Activated CD4-positive, alpha-beta T cell treated with anti-CD3 and anti-CD28 coated beads for 36 hours (primary cell): ENCODE measurements at regions not wholly inside any gene's neighbourhood (a gene's known extent, or its start where the extent isn't known, plus 50 kb on each side); places are given as distances from the start of the nearest gene placed in this dataset.
"Not testable (repeated sequence)": the region's sequence is repeated elsewhere in the genome, so short reads cannot be mapped to it uniquely, and the experiment has no call there.

Experiments
- ATAC-seq: fragments of 200-7000 bp; cut with Tn5 transposase; one replicate; pipeline ENCODE4 v1.10.0; 2021; ENCODE audit warnings: mild to moderate bottlenecking, moderate library complexity
- CTCF ChIA-PET: fragments of 350-600 bp; sonication (Branson Sonifier 250); formaldehyde crosslinking; loops from one replicate; lab custom pipeline; 2021; ENCODE audit warnings: antibody characterized with exemption; lab: Charles Lee
- POLR2A ChIA-PET: fragments of 350-600 bp; sonication (Branson Sonifier 250); formaldehyde crosslinking; loops from one replicate; lab custom pipeline; 2021; ENCODE audit warnings: antibody characterized with exemption, inconsistent platforms; lab: Charles Lee
- DNase-seq: peaks from one replicate; pipeline ENCODE4 v3.0.0-alpha.2; 2020
- H3K27ac Mint-ChIP-seq: one replicate; pipeline ENCODE4 v1.8.0; 2021; ENCODE audit warnings: mixed read lengths
- H3K27me3 Mint-ChIP-seq: one replicate; pipeline ENCODE4 v1.8.0; 2021; ENCODE audit warnings: mixed read lengths
- H3K36me3 Mint-ChIP-seq: one replicate; pipeline ENCODE4 v1.8.0; 2021; ENCODE audit warnings: low read depth, mixed read lengths
- H3K4me1 Mint-ChIP-seq: one replicate; pipeline ENCODE4 v1.8.0; 2021; ENCODE audit warnings: mixed read lengths
- H3K4me3 Mint-ChIP-seq: one replicate; pipeline ENCODE4 v1.8.0; 2021; ENCODE audit warnings: mild to moderate bottlenecking, moderate library complexity, mixed read lengths
- H3K9me3 Mint-ChIP-seq: one replicate; pipeline ENCODE4 v1.8.0; 2021; ENCODE audit warnings: low read depth, mixed read lengths
- intact Hi-C, 2 experiments: fragments of 100-400 bp; cut with DNase I in 1 of 2; cut with micrococcal nuclease in 1 of 2; formaldehyde crosslinking; loops; one replicate each; pipeline versions ENCODE4 v1.14.2 to v1.15.1; 2022 to 2024; cut with DNase I, micrococcal nuclease

DNA sequence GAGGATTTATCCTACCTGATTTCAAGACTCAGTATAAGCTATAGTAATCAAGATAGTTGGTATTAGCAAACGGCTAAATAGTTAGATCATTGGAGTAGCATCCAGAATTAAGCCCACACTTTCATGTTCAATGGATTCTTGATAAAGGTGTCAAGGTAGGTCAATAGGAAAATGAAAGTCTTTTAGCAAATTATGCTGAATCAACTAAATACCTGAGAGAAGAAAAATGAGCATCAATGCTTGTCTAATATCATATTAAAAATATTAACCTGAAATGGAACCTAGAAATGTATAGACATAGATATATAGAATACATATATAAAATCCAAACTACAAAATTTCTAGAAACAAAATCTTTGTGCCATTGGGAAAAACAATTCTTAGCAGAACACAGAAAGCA lies 685.6 kb downstream of the DTWD2 start:
- intact Hi-C loops = no loop called here
- H3K27ac Mint-ChIP-seq = no peak overlapping the region
- no peak for ATAC-seq
- H3K4me3 Mint-ChIP-seq = no peak overlapping the region
- no peak for DNase-seq
- POLR2A ChIA-PET = no interaction called here
- H3K4me1 Mint-ChIP-seq = no peaks in the 10 kb centered on the region
- no peaks in the 10 kb centered on the region for H3K36me3 Mint-ChIP-seq
- no peaks in the 10 kb centered on the region for H3K9me3 Mint-ChIP-seq
- no peaks in the 10 kb centered on the region for H3K27me3 Mint-ChIP-seq
- CTCF ChIA-PET = no interaction called here

DNA sequence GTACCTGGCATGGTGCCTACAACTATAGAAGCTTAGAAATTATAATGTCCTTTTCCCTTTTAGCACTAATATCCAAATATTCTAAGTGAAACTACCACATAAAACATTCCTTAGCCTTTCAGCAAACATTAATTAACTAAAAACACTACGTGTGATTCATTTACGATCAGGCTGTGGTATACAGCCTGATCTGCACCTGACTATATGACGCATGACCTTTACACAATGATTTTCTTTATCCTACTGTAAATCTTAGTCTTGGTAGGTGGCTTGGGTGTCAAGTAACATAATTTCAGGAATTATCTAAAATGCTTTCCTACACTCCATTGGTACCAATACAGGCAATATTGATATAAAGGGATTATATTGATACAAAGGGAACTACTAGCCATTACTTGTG lies 686.7 kb downstream of the DTWD2 start:
- intact Hi-C loops = no loop called here
- no peak for DNase-seq
- H3K27ac Mint-ChIP-seq = no peak overlapping the region
- ATAC-seq = no peak
- H3K27me3 Mint-ChIP-seq = no peaks in the 10 kb centered on the region
- CTCF ChIA-PET = no interaction called here
- H3K4me3 Mint-ChIP-seq = no peak overlapping the region
- H3K9me3 Mint-ChIP-seq = no peaks in the 10 kb centered on the region
- H3K36me3 Mint-ChIP-seq = no peaks in the 10 kb centered on the region
- POLR2A ChIA-PET = no interaction called here
- H3K4me1 Mint-ChIP-seq = no peaks in the 10 kb centered on the region

DNA sequence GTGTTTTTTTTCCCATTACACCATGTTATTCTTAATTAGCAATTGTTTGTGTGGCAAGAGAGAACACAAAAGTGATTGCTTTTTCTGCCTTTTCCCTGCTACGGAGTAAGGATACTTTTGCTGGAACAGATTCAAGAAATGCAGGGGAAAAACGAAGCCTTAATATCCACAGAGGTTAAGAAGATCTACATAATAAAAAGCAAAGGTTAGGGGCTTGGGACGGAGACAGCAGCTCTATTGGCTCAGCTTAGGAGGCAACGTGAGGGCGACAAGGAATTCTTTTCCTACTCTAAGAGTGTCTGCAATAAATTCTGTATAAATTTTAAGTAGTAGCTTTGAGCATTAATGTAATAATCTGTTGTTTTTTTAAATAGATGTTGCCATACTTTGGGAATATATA lies 693.3 kb downstream of the DTWD2 start:
- H3K27me3 Mint-ChIP-seq = no peaks in the 10 kb centered on the region
- no peaks in the 10 kb centered on the region for H3K36me3 Mint-ChIP-seq
- no peak overlapping the region for H3K27ac Mint-ChIP-seq
- CTCF ChIA-PET = interaction anchor here (0.6 kb wide), 1 partner anchor 1456 kb away, joined by 3 read pairs; no protein-coding TSS in a partner anchor
- no peaks in the 10 kb centered on the region for H3K9me3 Mint-ChIP-seq
- no peak for ATAC-seq
- intact Hi-C loops = no loop called here
- H3K4me3 Mint-ChIP-seq = no peak overlapping the region
- no peaks in the 10 kb centered on the region for H3K4me1 Mint-ChIP-seq
- DNase-seq = no peak
- POLR2A ChIA-PET = no interaction called here

DNA sequence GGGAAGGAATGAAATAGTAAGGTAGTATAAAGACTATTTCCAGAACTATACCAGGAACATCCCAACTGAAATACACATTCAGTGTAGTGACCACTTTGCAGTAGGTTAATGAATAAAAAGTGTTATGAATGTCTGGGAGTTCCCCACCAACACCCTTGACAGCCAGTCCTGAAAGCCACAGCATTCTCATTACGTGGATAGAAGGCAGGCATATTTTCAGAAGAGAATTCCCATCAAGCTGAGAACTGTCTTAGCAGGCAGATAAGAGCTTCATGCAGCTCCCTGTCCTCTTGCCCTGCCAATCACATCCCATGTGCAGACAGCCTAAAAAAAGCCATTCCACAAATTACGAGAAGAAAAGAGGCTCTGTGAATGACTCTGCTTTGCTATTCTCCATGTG lies 695.0 kb downstream of the DTWD2 start:
- Mint-ChIP-seq H3K4me3 (no peak overlapping the region), H3K4me1 (no peaks in the 10 kb centered on the region), H3K27me3 (no peaks in the 10 kb centered on the region), H3K36me3 (no peaks in the 10 kb centered on the region), H3K9me3 (peaks cover 2% of the 10 kb centered on the region), H3K27ac (no peak overlapping the region)
- ChIA-PET CTCF (interaction anchor here (1.1 kb wide), 1 partner anchor 651 kb away, joined by 3 read pairs; no protein-coding TSS in a partner anchor), POLR2A (no interaction called here)
- DNase-seq (no peak), ATAC-seq (no peak)
- intact Hi-C loops = no loop called here

DNA sequence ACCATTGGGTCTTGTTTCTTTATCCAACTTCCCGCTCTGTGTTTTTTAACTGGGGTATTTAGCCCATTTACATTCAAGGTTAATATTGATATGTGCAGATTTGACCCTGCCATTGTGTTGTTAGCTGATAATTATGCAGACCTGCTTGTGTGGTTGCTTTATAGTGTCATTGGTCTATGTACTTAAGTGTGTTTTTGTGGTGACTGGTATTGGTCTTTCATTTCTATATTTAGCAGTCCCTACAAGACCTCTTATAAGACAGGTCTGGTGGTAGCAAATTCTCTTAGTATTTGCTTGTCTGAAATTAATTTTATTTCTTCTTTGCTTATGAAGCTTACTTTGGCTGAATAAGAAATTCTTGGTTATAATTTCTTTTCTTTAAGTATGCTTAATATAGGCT lies 698.1 kb downstream of the DTWD2 start:
- CTCF ChIA-PET = no interaction called here
- no peaks in the 10 kb centered on the region for H3K36me3 Mint-ChIP-seq
- ATAC-seq = no peak
- no peak overlapping the region for H3K4me3 Mint-ChIP-seq
- peaks cover 9% of the 10 kb centered on the region for H3K9me3 Mint-ChIP-seq
- no peak overlapping the region for H3K27ac Mint-ChIP-seq
- DNase-seq = no peak
- no peaks in the 10 kb centered on the region for H3K4me1 Mint-ChIP-seq
- H3K27me3 Mint-ChIP-seq = no peaks in the 10 kb centered on the region
- POLR2A ChIA-PET = no interaction called here
- intact Hi-C loops = no loop called here

DNA sequence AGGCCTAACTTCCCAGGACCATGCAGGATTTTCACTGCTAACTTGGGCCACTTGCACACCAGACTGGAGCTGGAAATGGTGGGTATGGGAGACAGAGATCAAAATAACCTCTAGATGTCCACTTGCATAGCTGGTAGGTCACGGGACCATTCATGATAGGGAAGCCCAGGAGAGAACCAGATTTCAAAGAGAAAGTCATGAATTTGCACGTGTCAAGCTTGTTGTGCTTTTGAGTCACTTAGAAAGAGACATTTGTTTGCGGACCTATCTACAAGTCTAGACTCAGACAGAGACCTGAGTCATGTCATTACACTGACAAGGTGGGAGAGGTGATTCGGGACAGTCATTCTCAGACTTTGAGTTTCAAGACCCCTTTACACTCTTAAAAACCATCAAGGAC lies 704.1 kb downstream of the DTWD2 start:
- DNase-seq, H3K9me3 Mint-ChIP-seq, H3K27ac Mint-ChIP-seq, H3K36me3 Mint-ChIP-seq, POLR2A ChIA-PET, H3K4me3 Mint-ChIP-seq, H3K4me1 Mint-ChIP-seq, H3K27me3 Mint-ChIP-seq, intact Hi-C loops: not testable (repeated sequence)
- ATAC-seq = peak; percentile 53
- CTCF ChIA-PET = interaction anchor here (0.5 kb wide), 1 partner anchor 1349 kb away, joined by 4 read pairs; no protein-coding TSS in a partner anchor

DNA sequence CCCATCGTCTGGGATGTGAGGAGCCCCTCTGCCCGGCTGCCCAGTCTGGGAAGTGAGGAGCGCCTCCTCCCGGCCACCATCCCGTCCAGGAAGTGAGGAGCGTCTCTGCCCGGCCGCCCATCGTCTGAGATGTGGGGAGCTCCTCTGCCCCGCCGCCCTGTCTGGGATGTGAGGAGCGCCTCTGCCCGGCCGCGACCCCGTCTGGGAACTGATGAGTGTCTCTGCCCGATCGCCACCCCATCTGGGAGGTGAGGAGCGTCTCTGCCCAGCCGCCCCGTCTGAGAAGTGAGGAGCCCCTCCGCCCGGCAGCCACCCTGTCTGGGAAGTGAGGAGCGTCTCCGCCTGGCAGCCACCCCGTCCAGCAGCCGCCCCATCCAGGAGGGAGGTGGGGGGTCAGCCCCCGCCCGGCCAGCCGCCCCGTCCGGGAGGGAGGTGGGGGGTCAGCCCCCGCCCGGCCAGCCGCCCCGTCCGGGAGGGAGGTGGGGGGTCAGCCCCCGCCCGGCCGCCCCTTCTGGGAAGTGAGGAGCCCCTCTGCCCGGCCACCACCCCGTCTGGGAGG lies 705.8 kb downstream of the DTWD2 start:
- H3K36me3 Mint-ChIP-seq, H3K27ac Mint-ChIP-seq, H3K9me3 Mint-ChIP-seq, H3K27me3 Mint-ChIP-seq, POLR2A ChIA-PET, DNase-seq, intact Hi-C loops, CTCF ChIA-PET, H3K4me3 Mint-ChIP-seq, H3K4me1 Mint-ChIP-seq, ATAC-seq: not testable (repeated sequence)

DNA sequence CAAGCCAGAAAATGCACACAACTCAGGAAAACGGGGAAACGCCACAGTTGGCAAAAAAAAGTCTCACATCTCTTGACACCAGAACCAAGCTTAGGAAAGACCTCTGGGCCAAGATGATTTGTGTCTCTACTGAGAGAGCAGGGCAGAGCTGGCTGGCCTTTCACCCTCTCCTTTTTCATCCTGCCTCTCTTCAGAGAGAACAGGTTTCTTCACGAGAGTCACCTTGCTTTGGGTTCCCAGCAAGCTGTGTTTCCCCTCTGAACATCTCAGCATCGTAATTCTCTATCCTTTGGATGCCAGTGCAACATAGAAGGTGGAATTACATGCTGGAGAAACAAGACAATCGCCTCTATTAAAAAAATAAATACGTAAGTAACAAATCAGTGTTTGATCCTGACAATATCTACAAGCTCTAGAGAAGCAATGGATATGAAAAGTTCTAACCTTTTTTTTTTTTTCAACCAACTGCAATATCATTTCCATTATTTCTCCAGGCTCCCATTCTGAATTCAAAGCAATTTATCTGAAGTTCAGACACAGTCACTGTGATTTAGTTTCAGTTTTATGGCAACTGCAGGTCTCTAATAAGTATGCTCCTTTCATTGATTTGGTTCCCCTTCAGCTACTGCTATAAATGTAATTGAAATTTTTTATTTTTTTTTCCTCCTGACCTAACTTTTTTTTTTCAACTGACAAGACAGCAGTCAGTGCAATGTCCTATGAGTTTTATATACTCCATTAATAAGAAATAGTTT lies 708.6 kb downstream of the DTWD2 start:
- POLR2A ChIA-PET = no interaction called here
- ATAC-seq (no peak), DNase-seq (no peak)
- no peaks in the 10 kb centered on the region for H3K4me1 Mint-ChIP-seq
- peaks cover 2% of the 10 kb centered on the region for H3K9me3 Mint-ChIP-seq
- no peaks in the 10 kb centered on the region for H3K27me3 Mint-ChIP-seq
- no peak overlapping the region for H3K27ac Mint-ChIP-seq
- CTCF ChIA-PET = no interaction called here
- intact Hi-C loops = no loop called here
- H3K36me3 Mint-ChIP-seq = no peaks in the 10 kb centered on the region
- H3K4me3 Mint-ChIP-seq = no peak overlapping the region

DNA sequence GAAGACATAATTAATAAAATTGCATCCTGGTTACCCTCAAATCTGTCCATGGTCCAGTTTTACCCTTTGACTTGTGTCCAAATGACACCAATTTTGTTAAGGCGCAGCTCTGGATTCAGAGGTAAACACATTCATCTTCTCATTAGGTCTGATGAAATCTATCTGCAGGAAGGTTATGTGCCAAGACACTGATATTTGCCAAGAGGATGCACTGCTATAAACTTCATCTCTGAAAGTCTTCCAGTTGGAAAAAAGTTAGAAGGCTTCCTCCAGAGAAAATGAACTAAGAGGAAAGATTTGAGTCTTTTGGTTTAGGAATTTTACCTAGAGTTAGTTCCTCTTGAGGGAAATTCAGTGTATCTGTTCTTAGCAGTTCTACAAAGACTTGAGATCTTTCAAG lies 717.8 kb downstream of the DTWD2 start:
- intact Hi-C loops = no loop called here
- Mint-ChIP-seq H3K27me3 (no peaks in the 10 kb centered on the region), H3K27ac (no peak overlapping the region), H3K9me3 (peaks cover 2% of the 10 kb centered on the region), H3K4me1 (no peaks in the 10 kb centered on the region), H3K36me3 (no peaks in the 10 kb centered on the region), H3K4me3 (no peak overlapping the region)
- ATAC-seq = no peak
- ChIA-PET POLR2A (no interaction called here), CTCF (no interaction called here)
- no peak for DNase-seq

DNA sequence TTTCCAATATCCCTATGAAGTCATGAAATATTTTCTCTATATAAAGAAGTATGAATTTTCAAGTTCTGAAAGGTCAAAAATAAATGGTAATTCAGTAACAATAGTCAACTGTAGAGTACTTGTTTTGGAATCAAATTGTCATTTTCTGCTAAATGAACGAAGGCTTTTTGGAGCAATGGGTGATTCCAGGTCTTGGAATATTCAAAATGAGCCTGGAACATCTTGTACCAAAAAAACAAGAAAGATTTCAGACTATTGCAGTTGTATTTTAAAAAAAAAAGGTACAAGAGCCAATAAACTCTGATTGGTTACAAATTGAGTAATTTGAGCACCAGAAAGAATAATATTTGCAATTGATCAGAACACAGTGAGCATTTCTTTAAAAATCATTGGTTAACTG lies 730.1 kb downstream of the DTWD2 start:
- H3K27ac Mint-ChIP-seq = no peak overlapping the region
- CTCF ChIA-PET = no interaction called here
- H3K27me3 Mint-ChIP-seq = no peaks in the 10 kb centered on the region

DNA sequence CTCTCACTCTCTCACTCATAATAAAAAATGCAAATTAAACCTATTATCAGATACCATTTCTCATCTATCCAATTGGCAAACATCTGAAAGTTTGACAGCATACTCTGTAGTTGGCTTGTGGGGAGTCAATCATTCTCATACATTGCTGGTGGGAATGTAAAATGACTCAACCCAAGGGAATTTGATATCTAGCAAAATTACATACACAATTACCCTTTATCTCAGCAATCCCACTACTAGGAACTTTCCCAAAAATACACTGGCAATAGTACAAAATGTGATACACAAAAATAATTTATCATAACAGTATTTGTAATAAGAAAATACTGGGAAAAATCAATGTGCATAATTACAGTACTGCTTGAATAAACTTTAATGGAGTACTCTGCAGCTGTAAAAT lies 731.3 kb downstream of the DTWD2 start:
- Mint-ChIP-seq H3K36me3 (no peaks in the 10 kb centered on the region), H3K4me3 (no peak overlapping the region), H3K27me3 (no peaks in the 10 kb centered on the region), H3K27ac (no peak overlapping the region), H3K4me1 (no peaks in the 10 kb centered on the region), H3K9me3 (peaks cover 2% of the 10 kb centered on the region)
- ATAC-seq (no peak), DNase-seq (no peak)
- intact Hi-C loops = no loop called here
- ChIA-PET CTCF (no interaction called here), POLR2A (no interaction called here)

More for the DNA sequence above, 730.1 kb downstream of the DTWD2 start:
- DNase-seq = no peak
- POLR2A ChIA-PET = no interaction called here
- Mint-ChIP-seq H3K9me3 (peaks cover 2% of the 10 kb centered on the region), H3K36me3 (no peaks in the 10 kb centered on the region), H3K4me1 (no peaks in the 10 kb centered on the region), H3K4me3 (no peak overlapping the region)
- no peak for ATAC-seq
- intact Hi-C loops = no loop called here
